Lower lobe of right lung (tissue), 2 donors: ENCODE measurements at regions not wholly inside any gene's neighbourhood (a gene's known extent, or its start where the extent isn't known, plus 50 kb on each side); places are given as distances from the start of the nearest gene placed in this dataset.
"Not testable (repeated sequence)": the region's sequence is repeated elsewhere in the genome, so short reads cannot be mapped to it uniquely, and the experiment has no call there.

ENCODE experiments used
- ATAC-seq, 2 donors: fragments of 200-7000 bp; cut with Tn5 transposase; one replicate each; pipeline ENCODE4 v1.9.1; 2020 to 2022; ENCODE audit warnings: mild to moderate bottlenecking in 2 of 2, moderate library complexity in 2 of 2
- DNase-seq: peaks from one replicate; pipeline ENCODE4 v3.0.0-alpha.2; 2020
- H3K27ac ChIP-seq: fragments of 200-600 bp; one replicate; pipeline ENCODE4 v1.8.0; 2022
- H3K27me3 ChIP-seq: fragments of 200-600 bp; one replicate; pipeline ENCODE4 v1.8.0; 2022; ENCODE audit warnings: low read depth
- H3K36me3 ChIP-seq: fragments of 200-600 bp; one replicate; pipeline ENCODE4 v1.8.0; 2022; ENCODE audit warnings: mild to moderate bottlenecking
- H3K4me1 ChIP-seq: fragments of 200-600 bp; one replicate; pipeline ENCODE4 v1.8.0; 2022
- H3K4me3 ChIP-seq: fragments of 200-600 bp; one replicate; pipeline ENCODE4 v1.8.0; 2022; ENCODE audit warnings: mild to moderate bottlenecking
- H3K9me3 ChIP-seq: fragments of 200-600 bp; one replicate; pipeline ENCODE4 v1.8.0; 2022
- intact Hi-C: fragments of 100-400 bp; cut with DNase I; formaldehyde crosslinking; loops from one replicate; pipeline ENCODE4 v1.11.0; 2022
- TF ChIP-seq, protein P1 (sequence below): fragments of 200-600 bp; IDR thresholded peaks from one replicate; pipeline ENCODE4 v1.8.0; 2022; ENCODE audit warnings: antibody characterized with exemption, mild to moderate bottlenecking
- donor health status: DM: no; HTN: yes; CAD: no; lungs with severe emphysema.

DNA sequence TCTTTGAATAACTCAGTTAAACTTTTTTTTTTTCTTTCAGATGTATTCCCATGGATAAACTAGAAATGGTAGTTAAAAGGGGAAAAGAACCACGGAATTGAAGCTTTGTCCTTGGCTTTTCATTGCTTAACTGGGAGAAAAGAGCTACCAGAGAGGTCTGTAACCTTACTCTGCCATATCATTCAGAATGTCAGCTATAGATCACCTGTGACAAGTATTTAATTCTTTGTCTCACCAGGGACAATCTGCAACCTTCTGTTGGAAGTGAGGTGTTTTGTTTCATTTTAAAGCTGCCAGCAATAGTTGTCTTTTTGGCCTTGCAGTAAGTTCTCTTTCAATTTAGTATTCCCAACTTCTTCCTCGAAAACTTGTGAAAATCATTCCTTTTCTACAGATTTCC is 618.4 kb downstream of the FRK start:
- no peaks in the 10 kb centered on the region for H3K36me3 ChIP-seq

DNA sequence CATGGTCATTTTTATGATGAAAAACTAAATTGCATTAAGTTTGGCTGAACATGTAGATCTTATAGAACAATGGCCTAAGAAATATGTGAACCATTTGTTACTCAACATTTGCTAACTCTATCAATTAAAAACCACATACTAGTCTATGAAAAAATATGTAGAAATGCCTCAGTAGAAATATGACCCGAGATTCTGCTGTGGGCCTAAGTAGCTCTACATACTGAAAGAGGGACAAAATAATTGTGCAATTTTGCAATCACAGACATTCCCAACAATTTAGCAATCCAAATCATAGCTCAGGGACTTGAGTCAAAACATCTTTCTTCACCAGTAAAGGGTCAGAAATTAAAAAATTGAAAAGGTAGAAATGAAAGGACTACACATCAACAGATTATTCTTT is 619.0 kb downstream of the FRK start:
- no peak for ATAC-seq
- Histone ChIP-seq H3K9me3 (no peaks in the 10 kb centered on the region), H3K27me3 (no peaks in the 10 kb centered on the region), H3K36me3 (no peaks in the 10 kb centered on the region), H3K4me1 (no peaks in the 10 kb centered on the region), H3K27ac (no peak overlapping the region), H3K4me3 (no peak overlapping the region)
- DNase-seq, result no peak
- TF ChIP-seq, protein P1, sequence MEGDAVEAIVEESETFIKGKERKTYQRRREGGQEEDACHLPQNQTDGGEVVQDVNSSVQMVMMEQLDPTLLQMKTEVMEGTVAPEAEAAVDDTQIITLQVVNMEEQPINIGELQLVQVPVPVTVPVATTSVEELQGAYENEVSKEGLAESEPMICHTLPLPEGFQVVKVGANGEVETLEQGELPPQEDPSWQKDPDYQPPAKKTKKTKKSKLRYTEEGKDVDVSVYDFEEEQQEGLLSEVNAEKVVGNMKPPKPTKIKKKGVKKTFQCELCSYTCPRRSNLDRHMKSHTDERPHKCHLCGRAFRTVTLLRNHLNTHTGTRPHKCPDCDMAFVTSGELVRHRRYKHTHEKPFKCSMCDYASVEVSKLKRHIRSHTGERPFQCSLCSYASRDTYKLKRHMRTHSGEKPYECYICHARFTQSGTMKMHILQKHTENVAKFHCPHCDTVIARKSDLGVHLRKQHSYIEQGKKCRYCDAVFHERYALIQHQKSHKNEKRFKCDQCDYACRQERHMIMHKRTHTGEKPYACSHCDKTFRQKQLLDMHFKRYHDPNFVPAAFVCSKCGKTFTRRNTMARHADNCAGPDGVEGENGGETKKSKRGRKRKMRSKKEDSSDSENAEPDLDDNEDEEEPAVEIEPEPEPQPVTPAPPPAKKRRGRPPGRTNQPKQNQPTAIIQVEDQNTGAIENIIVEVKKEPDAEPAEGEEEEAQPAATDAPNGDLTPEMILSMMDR, result no peak
- intact Hi-C loops, result no loop called here

More for the DNA sequence above, 618.4 kb downstream of the FRK start:
- no peak for DNase-seq
- Histone ChIP-seq H3K27me3 (no peaks in the 10 kb centered on the region), H3K9me3 (no peaks in the 10 kb centered on the region), H3K4me3 (no peak overlapping the region), H3K4me1 (no peaks in the 10 kb centered on the region), H3K27ac (no peak overlapping the region)
- intact Hi-C loops, result no loop called here
- TF ChIP-seq, protein P1, result no peak
- no peak for ATAC-seq

DNA sequence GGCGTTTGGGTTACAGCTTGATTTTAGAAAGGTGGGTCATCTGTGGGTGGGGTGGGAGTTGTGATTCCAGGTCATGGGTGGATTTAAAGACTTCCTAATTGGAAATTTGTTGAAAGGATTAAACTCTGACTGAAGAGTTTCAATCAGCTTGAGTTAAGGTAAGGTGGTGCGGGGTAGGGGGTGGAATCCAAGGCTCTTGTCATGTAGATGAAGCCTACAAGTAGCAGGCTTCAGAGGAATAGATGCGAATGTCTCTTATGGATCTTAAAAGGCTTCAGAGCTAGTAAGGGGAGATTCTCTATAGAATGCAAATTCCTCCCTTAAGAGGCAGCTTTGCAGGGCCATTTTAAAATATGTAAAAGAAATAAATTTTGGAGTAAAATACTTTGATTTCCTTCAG is 645.3 kb downstream of the FRK start:
- no peak overlapping the region for H3K4me3 ChIP-seq

DNA sequence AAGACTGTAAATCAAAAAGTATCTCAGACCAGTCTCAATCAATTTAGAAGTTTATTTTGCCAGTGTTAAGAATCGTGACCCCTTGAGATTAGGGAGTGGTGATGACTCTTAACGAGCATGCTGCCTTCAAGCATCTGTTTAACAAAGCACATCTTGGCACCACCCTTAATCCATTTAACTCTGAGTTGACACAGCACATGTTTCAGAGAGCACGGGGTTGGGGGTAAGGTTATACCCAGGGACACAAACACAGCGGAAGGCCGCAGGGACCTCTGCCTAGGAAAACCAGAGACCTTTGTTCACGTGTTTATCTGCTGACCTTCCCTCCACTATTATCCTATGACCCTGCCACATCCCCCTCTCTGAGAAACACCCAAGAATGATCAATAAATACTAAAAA is 645.8 kb downstream of the FRK start:
- not testable (repeated sequence) for H3K4me1 ChIP-seq, ATAC-seq, H3K36me3 ChIP-seq

More for the DNA sequence above, 645.3 kb downstream of the FRK start:
- Histone ChIP-seq H3K4me1 (no peaks in the 10 kb centered on the region), H3K27ac (no peak overlapping the region), H3K36me3 (no peaks in the 10 kb centered on the region), H3K27me3 (no peaks in the 10 kb centered on the region), H3K9me3 (no peaks in the 10 kb centered on the region)
- no peak for DNase-seq
- TF ChIP-seq, protein P1, result no peak
- ATAC-seq, result no peak
- intact Hi-C loops, result no loop called here

DNA sequence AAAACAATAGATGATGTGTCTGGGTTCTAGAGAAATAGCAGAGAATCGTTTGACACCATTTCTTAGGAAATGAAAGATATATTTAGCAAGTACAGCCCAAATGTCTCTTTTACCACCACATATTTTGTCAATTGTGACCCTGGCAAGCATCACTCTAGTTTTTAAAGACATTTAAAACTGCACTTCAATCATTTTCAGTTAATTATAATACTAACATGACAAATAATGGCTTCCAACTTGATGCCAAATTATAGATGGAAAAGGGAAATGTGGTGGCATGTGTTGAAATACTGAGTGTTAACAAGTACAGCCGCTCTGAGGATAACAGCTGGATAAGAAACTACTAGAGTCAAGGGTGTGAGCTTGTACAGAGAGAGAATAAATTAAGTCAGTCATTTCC is 648.9 kb downstream of the FRK start:
- TF ChIP-seq, protein P1, result no peak
- intact Hi-C loops, result no loop called here
- ATAC-seq (no peak), DNase-seq (no peak)
- Histone ChIP-seq H3K4me3 (no peak overlapping the region), H3K27ac (no peak overlapping the region), H3K36me3 (no peaks in the 10 kb centered on the region), H3K9me3 (no peaks in the 10 kb centered on the region), H3K4me1 (no peaks in the 10 kb centered on the region), H3K27me3 (no peaks in the 10 kb centered on the region)

More for the DNA sequence above, 645.8 kb downstream of the FRK start:
- H3K9me3 ChIP-seq, H3K27me3 ChIP-seq, DNase-seq, intact Hi-C loops, H3K4me3 ChIP-seq, H3K27ac ChIP-seq: not testable (repeated sequence)

DNA sequence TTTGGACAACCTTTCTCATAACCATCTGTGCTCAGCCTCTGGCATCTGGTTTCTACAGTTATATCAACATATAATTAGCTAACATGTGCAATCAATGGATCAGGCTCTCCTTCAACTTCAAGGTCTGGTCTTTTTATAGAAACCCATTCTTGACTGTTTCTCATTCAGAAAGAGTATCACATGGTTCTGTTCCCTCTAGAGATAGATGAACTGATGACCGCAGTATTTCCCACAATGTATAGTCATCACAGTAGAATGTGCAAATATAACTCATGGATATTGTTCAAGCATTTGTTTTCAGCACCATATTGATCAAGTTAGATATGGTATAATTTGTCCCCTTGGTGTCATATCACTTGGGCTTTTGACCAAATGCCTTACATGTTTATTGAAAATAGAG is 656.2 kb downstream of the FRK start:
- Histone ChIP-seq H3K4me3 (no peak overlapping the region), H3K4me1 (no peaks in the 10 kb centered on the region), H3K9me3 (no peaks in the 10 kb centered on the region), H3K36me3 (no peaks in the 10 kb centered on the region), H3K27ac (no peak overlapping the region), H3K27me3 (no peaks in the 10 kb centered on the region)
- intact Hi-C loops, result no loop called here
- DNase-seq, result no peak
- no peak for ATAC-seq
- TF ChIP-seq, protein P1, result no peak
